GM23338 (cell line): ENCODE measurements at regions not wholly inside any gene's neighbourhood (a gene's known extent, or its start where the extent isn't known, plus 50 kb on each side); places are given as distances from the start of the nearest gene placed in this dataset.
"Not testable (repeated sequence)": the region's sequence is repeated elsewhere in the genome, so short reads cannot be mapped to it uniquely, and the experiment has no call there.

Experiments used
- ATAC-seq: fragments of 200-7000 bp; cut with Tn5 transposase; 3 replicates; pipeline ENCODE4 v1.9.1; 2020
- DNase-seq: peaks from one replicate; pipeline ENCODE4 v3.0.0-alpha.2; 2015; ENCODE audit warnings: low spot score
- H2AFZ ChIP-seq: fragments of 200-600 bp; sonication (generic); 2 replicates; pipeline ENCODE4 v1.8.0; 2016; ENCODE audit warnings: antibody characterized with exemption, mild to moderate bottlenecking, moderate library complexity
- H3F3A ChIP-seq: fragments of 200-600 bp; sonication (generic); replicated peaks from 2 replicates; pipeline ENCODE4 v1.8.0; 2017; ENCODE audit warnings: antibody characterized with exemption, mixed run types, low read depth
- H3K27ac ChIP-seq: fragments of 200-600 bp; sonication (generic); 2 replicates; pipeline ENCODE4 v1.6.1; 2016; ENCODE audit warnings: low read depth
- H3K27me3 ChIP-seq: fragments of 200-600 bp; sonication (generic); 2 replicates; pipeline ENCODE4 v1.8.0; 2016; ENCODE audit warnings: mild to moderate bottlenecking, mixed run types, moderate library complexity; ENCODE audit not compliant: insufficient read depth
- H3K36me3 ChIP-seq: fragments of 200-600 bp; sonication (generic); 2 replicates; pipeline ENCODE4 v1.8.0; 2016; ENCODE audit warnings: mild to moderate bottlenecking; ENCODE audit not compliant: insufficient read depth
- H3K4me1 ChIP-seq: fragments of 200-600 bp; sonication (generic); 2 replicates; pipeline ENCODE4 v1.8.0; 2016; ENCODE audit warnings: mild to moderate bottlenecking, moderate library complexity; ENCODE audit not compliant: insufficient read depth
- H3K4me2 ChIP-seq: fragments of 200-600 bp; sonication (generic); 2 replicates; pipeline ENCODE4 v1.7.1; 2017; ENCODE audit warnings: mixed run types
- H3K4me3 ChIP-seq: fragments of 200-600 bp; sonication (generic); 2 replicates; pipeline ENCODE4 v1.6.1; 2016; ENCODE audit warnings: mixed run types
- H3K79me2 ChIP-seq: fragments of 200-600 bp; sonication (generic); replicated peaks from 2 replicates; pipeline ENCODE4 v1.8.0; 2017; ENCODE audit warnings: mild to moderate bottlenecking; ENCODE audit not compliant: insufficient read depth
- H3K9me2 ChIP-seq: fragments of 200-600 bp; sonication (generic); 2 replicates; pipeline ENCODE4 v1.8.0; 2017; ENCODE audit not compliant: insufficient read depth
- H4K20me1 ChIP-seq: fragments of 200-600 bp; sonication (generic); replicated peaks from 2 replicates; pipeline ENCODE4 v1.8.0; 2017; ENCODE audit warnings: mild to moderate bottlenecking; ENCODE audit not compliant: insufficient read depth
- H3K27ac Mint-ChIP-seq: 2 replicates; pipeline ENCODE4 v1.8.0; 2020; ENCODE audit warnings: inconsistent platforms, mild to moderate bottlenecking, moderate library complexity, mixed read lengths
- H3K27me3 Mint-ChIP-seq: 3 replicates; pipeline ENCODE4 v1.8.0; 2022; ENCODE audit warnings: low read depth, mild to moderate bottlenecking, moderate library complexity, mixed read lengths, inconsistent platforms; ENCODE audit not compliant: insufficient read depth, poor library complexity
- H3K36me3 Mint-ChIP-seq: 3 replicates; pipeline ENCODE4 v1.8.0; 2021; ENCODE audit warnings: low read depth, mild to moderate bottlenecking, inconsistent platforms, moderate library complexity, mixed read lengths
- H3K4me1 Mint-ChIP-seq: 3 replicates; pipeline ENCODE4 v1.8.0; 2020; ENCODE audit warnings: mild to moderate bottlenecking, inconsistent platforms, mixed read lengths
- H3K4me3 Mint-ChIP-seq: 3 replicates; pipeline ENCODE4 v1.8.0; 2021; ENCODE audit warnings: moderate library complexity, mild to moderate bottlenecking, inconsistent platforms, mixed read lengths
- H3K9me3 Mint-ChIP-seq: 3 replicates; pipeline ENCODE4 v1.8.0; 2020; ENCODE audit warnings: moderate library complexity, mild to moderate bottlenecking, inconsistent platforms, mixed read lengths
- CTCF ChIP-seq, 2 experiments: fragments of 200-600 bp in 1 of 2; sonication (generic) in 1 of 2; conservative IDR thresholded peaks; 2 replicates each; pipeline versions ENCODE4 v1.5.1 to v1.6.1; 2016 to 2017; ENCODE audit warnings: antibody characterized with exemption in 2 of 2, low read depth in 2 of 2, mild to moderate bottlenecking in 2 of 2, moderate library complexity in 1 of 2
- EZH2 ChIP-seq: fragments of 200-600 bp; sonication (generic); IDR thresholded peaks from one replicate; pipeline ENCODE4 v1.8.0; 2017; ENCODE audit warnings: antibody characterized with exemption, mild to moderate bottlenecking, low read depth; ENCODE audit not compliant: unreplicated experiment
- EZH2phosphoT487 ChIP-seq: fragments of 200-600 bp; sonication (generic); IDR thresholded peaks from one replicate; pipeline ENCODE4 v1.8.1; 2018; ENCODE audit warnings: antibody characterized with exemption; ENCODE audit not compliant: unreplicated experiment
- JUNB ChIP-seq: IDR thresholded peaks from one replicate; pipeline ENCODE4 v1.6.1; 2016; ENCODE audit warnings: antibody characterized with exemption; ENCODE audit not compliant: unreplicated experiment
- NANOG ChIP-seq: IDR thresholded peaks from 2 replicates; pipeline ENCODE4 v1.6.1; 2016; ENCODE audit warnings: antibody characterized with exemption, borderline replicate concordance
- ZNF331 ChIP-seq: fragments of 250-450 bp; sonication (Bioruptor Pico); IDR thresholded peaks from 2 replicates; pipeline ENCODE4 v1.5.0; 2020; ENCODE audit warnings: low read depth, mild to moderate bottlenecking, moderate library complexity

- peak; percentile 29 to 42 for TF ChIP-seq CTCF (conservative IDR thresholded peaks at IDR 0.05; ENCODE audit: low read depth in 2 of 2)
- no peak for TF ChIP-seq ZNF331 (CRISPR knock-in tag)
Measured at GRCh38 chr19:28612275-28612769, 600.6 kb downstream of the UQCRFS1 start (continued).

GRCh38 chr19:28611227-28611914, 601.6 kb downstream of the UQCRFS1 start:
- peaks cover 50% of the 10 kb centered on the region for H3K9me3 Mint-ChIP-seq
- not testable (repeated sequence) for H3K4me3 ChIP-seq, H3K9me2 ChIP-seq, ATAC-seq, H2AFZ ChIP-seq, H3F3A ChIP-seq, H3K27me3 ChIP-seq, H3K4me3 Mint-ChIP-seq, H3K79me2 ChIP-seq, H4K20me1 ChIP-seq, H3K27me3 Mint-ChIP-seq, H3K4me2 ChIP-seq, H3K4me1 ChIP-seq, H3K4me1 Mint-ChIP-seq, H3K27ac ChIP-seq, H3K27ac Mint-ChIP-seq, H3K36me3 ChIP-seq, DNase-seq
- H3K36me3 Mint-ChIP-seq: peaks cover 54% of the 10 kb centered on the region
- TF ChIP-seq CTCF (conservative IDR thresholded peaks at IDR 0.05; ENCODE audit: low read depth in 2 of 2): peak in 1 of 2 experiments; percentile 47; a peak in 2 of 4 replicates

GRCh38 chr19:28610731-28611130, 602.2 kb downstream of the UQCRFS1 start:
- Mint-ChIP-seq H3K27ac (no peak overlapping the region), H3K4me3 (no peak overlapping the region), H3K4me1 (no peaks in the 10 kb centered on the region), H3K27me3 (peaks cover 2% of the 10 kb centered on the region), H3K9me3 (peaks cover 52% of the 10 kb centered on the region), H3K36me3 (peaks cover 56% of the 10 kb centered on the region)
- Histone ChIP-seq H3K27me3 (no peaks in the 10 kb centered on the region), H3K4me3 (no peak overlapping the region), H3K4me2 (no peak overlapping the region), H3K79me2 (no peaks in the 10 kb centered on the region), H4K20me1 (no peaks in the 10 kb centered on the region), H2AFZ (no peak overlapping the region), H3K36me3 (peaks cover 7% of the 10 kb centered on the region; the same call in 1 of the 2 replicates), H3K4me1 (no peaks in the 10 kb centered on the region), H3F3A (no peaks in the 10 kb centered on the region), H3K9me2 (no peaks in the 10 kb centered on the region; the same call in 1 of the 2 replicates), H3K27ac (no peak overlapping the region)
- DNase-seq: no peak
- no peak for ATAC-seq
- TF ChIP-seq CTCF (conservative IDR thresholded peaks at IDR 0.05; ENCODE audit: low read depth in 2 of 2): no peak
- no peak for TF ChIP-seq JUNB
- no peak for TF ChIP-seq EZH2
- TF ChIP-seq EZH2phosphoT487: no peak
- TF ChIP-seq NANOG: no peak
